GM19395 (cell line): ENCODE measurements at regions not wholly inside any gene's neighbourhood (a gene's known extent, or its start where the extent isn't known, plus 50 kb on each side); places are given as distances from the start of the nearest gene placed in this dataset.

Source experiments
- ATAC-seq: cut with Tn5 transposase; IDR thresholded peaks from one replicate; pipeline ENCODE4 v1.9.1; 2021; ENCODE audit warnings: mild to moderate bottlenecking, moderate library complexity; ENCODE audit not compliant: unreplicated experiment

- ATAC-seq, result no peak
Observed at GRCh38 chr12:29086325-29087271, 62.5 kb upstream of the FAR2 start.

DNA sequence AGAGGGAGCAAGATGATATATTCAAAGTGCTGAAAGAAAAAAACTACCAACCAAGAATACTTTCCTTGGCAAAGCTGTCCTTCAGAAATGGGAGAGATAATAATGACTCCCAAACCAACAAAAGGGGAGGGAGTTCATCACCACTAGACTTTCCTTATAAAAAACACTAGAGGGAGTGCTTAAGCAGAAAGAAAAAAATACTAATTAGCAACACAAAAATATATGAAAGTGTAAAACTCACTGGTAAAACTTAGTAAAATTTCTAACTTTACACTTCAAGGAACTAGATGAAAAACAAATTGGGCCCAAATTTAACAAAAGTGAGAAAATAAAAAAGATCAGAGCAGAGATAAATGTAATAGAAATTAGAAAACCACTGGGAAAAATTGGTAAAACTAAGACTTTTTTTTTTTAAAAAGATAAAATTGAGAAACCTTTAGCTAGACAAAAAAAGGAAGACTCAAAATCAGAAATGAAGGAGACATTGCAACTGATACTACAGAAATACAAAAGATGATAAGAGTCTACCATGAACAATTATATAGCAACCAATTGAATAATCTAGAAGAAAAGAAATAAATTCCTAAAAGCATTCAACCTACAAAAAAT is 60.4 kb upstream of the FAR2 start:
- no peak for ATAC-seq
